GM12878 (cell line): ENCODE measurements at regions not wholly inside any gene's neighbourhood (a gene's known extent, or its start where the extent isn't known, plus 50 kb on each side); places are given as distances from the start of the nearest gene placed in this dataset.

Experiments
- FOXM1 ChIP-seq: IDR thresholded peaks from 2 replicates; pipeline ENCODE4 v1.6.1; 2012; ENCODE audit warnings: low read depth, mild to moderate bottlenecking, inconsistent platforms, low read length, moderate library complexity
- SREBF1 ChIP-seq: IDR thresholded peaks from 2 replicates; pipeline ENCODE4 v1.6.1; 2012; ENCODE audit warnings: mild to moderate bottlenecking, low read length
- TF ChIP-seq, protein P1 (sequence below): IDR thresholded peaks from 2 replicates; pipeline ENCODE4 v1.6.1; 2012; ENCODE audit warnings: mild to moderate bottlenecking, low read depth, low read length
- TF ChIP-seq, protein P2 (sequence below), 3 experiments: IDR thresholded peaks in 2 of 3; conservative IDR thresholded peaks in 1 of 3; 2 replicates each; pipeline ENCODE4 v1.5.1; 2011; ENCODE audit warnings: low read depth in 3 of 3, low read length in 3 of 3, mild to moderate bottlenecking in 3 of 3, control low read depth in 2 of 3, moderate library complexity in 2 of 3, inconsistent platforms in 1 of 3, mixed read lengths in 1 of 3; ENCODE audit not compliant: control insufficient read depth in 2 of 3, insufficient read depth in 1 of 3; ENCODE audit errors: extremely low read depth in 1 of 3

DNA sequence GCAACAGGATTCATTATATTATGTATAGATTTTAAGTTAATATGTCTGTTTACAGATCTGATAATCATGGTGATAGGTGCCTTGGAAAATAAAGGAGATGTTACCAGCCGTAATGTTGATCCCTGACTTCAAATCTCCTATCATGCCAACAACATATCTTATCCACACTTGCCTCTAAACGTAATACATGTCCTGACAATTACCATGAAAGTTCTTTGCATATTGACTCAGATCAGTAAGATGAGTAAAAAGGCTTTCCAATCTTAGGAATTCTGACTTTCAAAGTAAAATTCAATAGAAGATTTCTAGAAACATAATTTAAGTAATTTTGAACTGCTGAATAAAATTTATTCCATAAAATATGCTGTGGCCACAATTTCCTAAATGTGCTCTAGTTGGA lies 513.3 kb downstream of the ANKRD50 start:
- TF ChIP-seq, protein P1, sequence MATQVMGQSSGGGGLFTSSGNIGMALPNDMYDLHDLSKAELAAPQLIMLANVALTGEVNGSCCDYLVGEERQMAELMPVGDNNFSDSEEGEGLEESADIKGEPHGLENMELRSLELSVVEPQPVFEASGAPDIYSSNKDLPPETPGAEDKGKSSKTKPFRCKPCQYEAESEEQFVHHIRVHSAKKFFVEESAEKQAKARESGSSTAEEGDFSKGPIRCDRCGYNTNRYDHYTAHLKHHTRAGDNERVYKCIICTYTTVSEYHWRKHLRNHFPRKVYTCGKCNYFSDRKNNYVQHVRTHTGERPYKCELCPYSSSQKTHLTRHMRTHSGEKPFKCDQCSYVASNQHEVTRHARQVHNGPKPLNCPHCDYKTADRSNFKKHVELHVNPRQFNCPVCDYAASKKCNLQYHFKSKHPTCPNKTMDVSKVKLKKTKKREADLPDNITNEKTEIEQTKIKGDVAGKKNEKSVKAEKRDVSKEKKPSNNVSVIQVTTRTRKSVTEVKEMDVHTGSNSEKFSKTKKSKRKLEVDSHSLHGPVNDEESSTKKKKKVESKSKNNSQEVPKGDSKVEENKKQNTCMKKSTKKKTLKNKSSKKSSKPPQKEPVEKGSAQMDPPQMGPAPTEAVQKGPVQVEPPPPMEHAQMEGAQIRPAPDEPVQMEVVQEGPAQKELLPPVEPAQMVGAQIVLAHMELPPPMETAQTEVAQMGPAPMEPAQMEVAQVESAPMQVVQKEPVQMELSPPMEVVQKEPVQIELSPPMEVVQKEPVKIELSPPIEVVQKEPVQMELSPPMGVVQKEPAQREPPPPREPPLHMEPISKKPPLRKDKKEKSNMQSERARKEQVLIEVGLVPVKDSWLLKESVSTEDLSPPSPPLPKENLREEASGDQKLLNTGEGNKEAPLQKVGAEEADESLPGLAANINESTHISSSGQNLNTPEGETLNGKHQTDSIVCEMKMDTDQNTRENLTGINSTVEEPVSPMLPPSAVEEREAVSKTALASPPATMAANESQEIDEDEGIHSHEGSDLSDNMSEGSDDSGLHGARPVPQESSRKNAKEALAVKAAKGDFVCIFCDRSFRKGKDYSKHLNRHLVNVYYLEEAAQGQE: no peak
- TF ChIP-seq, protein P2, sequence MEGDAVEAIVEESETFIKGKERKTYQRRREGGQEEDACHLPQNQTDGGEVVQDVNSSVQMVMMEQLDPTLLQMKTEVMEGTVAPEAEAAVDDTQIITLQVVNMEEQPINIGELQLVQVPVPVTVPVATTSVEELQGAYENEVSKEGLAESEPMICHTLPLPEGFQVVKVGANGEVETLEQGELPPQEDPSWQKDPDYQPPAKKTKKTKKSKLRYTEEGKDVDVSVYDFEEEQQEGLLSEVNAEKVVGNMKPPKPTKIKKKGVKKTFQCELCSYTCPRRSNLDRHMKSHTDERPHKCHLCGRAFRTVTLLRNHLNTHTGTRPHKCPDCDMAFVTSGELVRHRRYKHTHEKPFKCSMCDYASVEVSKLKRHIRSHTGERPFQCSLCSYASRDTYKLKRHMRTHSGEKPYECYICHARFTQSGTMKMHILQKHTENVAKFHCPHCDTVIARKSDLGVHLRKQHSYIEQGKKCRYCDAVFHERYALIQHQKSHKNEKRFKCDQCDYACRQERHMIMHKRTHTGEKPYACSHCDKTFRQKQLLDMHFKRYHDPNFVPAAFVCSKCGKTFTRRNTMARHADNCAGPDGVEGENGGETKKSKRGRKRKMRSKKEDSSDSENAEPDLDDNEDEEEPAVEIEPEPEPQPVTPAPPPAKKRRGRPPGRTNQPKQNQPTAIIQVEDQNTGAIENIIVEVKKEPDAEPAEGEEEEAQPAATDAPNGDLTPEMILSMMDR (IDR thresholded peaks at IDR 0.05 in 2 of 3, conservative IDR thresholded peaks at IDR 0.05 in 1 of 3; ENCODE audit: control insufficient read depth in 2 of 3, extremely low read depth in 1 of 3, insufficient read depth in 1 of 3, low read depth in 3 of 3, low read length in 3 of 3): no peak
- TF ChIP-seq SREBF1: no peak
- TF ChIP-seq FOXM1: no peak
